NCI-H82 (cell line): ENCODE measurements at regions not wholly inside any gene's neighbourhood (a gene's known extent, or its start where the extent isn't known, plus 50 kb on each side); places are given as distances from the start of the nearest gene placed in this dataset.

Experiments
- DNase-seq: peaks from one replicate; lab custom pipeline; 2025; lab: John Stamatoyannopoulos, UW

DNA sequence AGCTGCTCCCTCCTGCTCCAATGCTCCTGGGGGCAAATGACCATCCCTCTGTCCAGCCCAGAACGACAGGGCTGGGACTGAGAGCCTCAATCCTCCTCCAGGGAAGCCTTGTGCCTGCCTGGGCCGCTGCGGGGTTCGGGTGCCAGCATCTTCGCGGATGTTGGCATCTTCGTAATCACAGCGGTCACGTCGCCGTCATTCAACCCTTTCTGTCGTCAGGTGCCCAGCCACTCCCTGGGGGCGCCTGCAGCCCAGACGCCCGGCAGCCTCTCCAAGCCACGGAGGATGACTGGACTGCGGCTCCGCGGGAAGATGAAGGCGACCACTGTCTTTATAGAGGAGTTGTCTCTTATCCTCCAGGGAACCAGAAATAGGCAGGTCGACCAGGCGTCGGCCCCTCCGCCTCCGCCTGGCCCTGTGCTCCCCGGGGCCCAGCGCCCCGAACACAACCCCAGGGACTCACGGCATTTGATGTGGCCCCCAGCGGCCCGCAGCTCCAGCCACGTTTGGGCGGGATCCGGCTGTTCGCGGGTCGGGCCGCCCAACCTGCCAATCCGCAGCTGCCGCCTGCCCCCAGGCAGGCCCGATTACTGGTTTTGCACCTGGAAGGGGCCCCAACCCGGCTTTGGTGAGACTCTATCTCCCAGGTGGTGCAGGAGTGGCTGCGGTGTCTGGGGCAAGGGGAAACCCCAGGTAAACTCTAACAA lies 113.9 kb downstream of the THNSL2 start:
- DNase-seq, result no peak

DNA sequence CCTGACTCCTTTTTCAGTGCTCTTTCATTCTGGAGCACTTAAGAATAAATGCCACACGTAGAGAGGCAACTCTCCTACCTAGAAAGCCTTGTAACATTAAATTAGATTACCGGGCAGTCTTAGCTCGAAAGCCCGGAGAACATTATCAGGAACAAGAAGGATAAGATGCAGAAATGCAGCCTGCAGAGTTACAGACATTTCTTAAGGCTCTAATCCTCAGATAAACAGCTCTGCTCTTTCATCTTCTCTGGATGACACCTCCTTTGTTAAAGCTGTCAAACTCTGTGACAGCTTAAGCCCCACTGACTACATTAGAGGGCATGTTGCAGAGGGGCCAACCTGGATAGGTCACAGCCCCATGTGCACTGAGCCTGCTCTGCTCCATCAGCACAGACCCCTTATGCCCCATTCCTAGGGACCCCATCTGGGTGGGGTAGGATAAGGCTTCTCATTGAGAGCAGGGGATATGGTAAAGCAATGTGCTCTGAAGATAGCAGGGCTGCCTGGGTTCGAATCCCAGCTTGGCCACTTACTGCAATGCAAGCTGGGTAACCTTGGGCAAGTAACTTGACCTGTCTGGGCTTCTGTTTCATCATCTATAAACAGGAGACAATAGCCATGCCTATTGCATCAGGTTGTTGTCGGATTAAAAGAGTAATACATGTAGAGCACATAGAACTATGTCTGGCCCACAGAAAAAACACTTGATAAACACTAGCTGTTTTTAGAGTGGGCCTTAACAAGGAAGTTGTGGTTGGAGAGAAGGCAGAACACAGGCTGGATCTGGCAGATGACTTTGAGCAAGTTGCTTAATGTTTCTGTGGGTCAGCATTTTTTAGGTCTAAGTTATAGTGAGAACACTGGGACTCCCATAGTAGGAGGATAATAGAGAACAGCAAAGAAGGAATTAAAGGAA lies 111.4 kb downstream of the THNSL2 start:
- DNase-seq, result peak; percentile 91

DNA sequence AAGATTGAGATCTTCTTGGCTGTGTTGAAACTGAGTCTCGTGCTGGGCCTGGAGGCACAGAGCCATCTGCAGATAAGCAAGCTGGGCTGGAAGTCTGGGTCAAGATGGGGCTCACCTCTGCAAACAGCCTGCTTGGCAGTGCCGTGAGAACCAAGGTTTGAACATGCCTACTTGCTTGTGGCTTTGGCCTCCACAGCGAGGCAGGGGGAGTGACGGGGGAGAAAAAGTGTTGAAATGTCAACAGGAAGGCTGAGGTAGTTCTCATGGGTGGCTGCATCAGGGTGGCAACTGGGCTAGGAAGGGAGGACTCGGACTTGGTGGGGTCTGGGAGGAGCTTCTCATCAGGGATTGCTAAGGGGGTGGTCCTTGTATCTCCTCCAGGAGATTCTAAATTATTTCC lies 99.7 kb downstream of the THNSL2 start:
- no peak for DNase-seq

DNA sequence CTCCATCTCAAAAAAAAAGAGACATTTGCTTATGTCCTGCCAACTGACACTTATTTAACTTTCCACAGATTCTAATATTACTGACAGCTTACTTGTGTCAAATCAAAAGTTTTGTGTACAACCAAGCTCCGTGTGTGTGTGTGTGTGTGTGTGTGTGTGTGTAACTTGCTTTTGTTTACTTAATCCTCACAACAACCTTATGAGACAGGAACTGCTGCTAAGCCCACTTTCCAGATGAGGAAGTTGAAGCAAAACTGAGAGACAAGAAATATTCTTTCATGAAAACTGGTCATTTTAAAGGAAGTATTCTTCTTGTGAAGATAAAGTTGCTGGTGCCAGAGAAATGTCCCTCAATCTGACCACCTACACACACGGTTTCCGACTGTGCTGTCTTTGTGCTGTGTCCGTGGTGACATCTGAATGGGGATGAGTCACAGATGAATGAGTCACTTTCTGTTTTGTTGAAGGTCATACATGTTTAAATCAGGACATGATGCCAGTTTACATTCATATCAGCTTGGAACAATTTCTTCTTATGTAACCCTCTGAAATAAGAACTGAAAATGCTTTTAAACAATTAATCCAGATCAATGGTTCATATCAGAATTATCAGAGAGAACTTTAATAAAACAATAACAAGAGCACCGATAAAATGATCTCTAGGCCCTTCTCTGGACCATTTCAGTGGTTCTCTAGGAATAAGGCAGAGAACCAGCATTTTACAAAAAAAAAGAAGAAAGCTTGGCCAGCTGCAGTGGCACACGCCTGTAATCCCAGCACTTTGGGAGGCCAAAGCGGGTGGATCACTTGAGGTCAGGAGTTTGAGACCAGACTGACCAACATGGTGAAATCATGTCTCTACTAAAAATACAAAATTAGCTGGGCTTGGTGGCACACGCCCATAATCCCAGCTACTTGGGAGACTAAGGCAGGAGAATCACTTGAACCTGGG lies 95.5 kb downstream of the THNSL2 start:
- DNase-seq, result no peak

DNA sequence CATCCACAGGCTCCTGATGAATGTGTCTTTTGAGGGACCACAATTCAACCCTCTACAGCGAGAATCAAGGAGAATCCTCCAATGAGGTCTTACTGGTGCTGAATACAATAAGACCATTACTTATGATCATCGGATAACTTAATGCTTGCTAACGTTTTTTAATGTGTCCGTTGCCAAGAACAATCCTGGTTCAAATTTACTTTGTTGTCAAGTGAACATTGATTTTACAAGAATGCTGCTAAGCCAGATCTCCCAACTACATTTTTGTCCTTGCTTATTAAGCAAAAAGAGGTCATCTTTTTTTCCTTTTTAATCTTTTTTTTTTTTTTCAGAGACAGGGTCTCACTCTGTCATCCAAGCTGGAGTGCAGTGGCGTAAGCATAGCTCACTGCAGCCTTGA lies 93.7 kb downstream of the THNSL2 start:
- no peak for DNase-seq

DNA sequence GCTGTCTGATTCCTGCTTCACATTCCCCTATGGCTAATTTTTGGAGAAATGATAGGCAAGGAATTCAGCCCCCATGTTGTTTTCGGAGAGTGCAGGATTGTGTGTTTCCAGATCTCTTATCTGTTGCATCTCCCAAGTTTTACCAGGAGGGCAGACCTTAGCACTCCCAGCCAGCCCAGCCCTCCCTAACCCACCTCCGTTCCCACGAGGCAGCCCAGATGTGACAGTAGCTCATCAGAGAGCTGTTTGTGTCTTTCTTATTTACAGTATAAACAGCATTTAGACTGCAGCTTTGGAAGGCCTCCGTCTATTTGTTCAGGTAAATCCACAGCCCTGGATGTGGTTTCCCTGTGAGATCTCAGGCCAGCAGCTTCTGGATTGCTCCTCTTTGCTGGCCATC lies 91.6 kb downstream of the THNSL2 start:
- DNase-seq, result no peak

DNA sequence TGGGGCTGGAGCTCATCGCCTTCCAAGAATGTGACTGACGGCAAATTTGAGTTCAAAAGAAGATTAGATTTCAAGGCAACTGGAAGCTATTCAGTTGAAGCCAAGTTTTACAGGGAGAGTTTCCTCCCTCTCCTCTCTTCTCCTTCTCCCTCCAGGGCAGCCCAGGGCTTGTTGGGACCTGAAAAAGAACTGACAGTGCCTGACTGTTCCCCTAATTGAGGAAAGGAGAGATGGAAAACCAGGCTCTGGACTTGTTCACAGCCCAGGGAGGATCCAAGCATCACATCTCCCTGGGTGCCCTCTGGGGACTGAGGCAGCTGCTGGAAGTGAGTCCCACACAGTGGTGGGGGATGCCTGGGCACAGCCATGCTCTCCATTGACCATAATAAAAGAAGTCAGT lies 88.1 kb downstream of the THNSL2 start:
- no peak for DNase-seq

DNA sequence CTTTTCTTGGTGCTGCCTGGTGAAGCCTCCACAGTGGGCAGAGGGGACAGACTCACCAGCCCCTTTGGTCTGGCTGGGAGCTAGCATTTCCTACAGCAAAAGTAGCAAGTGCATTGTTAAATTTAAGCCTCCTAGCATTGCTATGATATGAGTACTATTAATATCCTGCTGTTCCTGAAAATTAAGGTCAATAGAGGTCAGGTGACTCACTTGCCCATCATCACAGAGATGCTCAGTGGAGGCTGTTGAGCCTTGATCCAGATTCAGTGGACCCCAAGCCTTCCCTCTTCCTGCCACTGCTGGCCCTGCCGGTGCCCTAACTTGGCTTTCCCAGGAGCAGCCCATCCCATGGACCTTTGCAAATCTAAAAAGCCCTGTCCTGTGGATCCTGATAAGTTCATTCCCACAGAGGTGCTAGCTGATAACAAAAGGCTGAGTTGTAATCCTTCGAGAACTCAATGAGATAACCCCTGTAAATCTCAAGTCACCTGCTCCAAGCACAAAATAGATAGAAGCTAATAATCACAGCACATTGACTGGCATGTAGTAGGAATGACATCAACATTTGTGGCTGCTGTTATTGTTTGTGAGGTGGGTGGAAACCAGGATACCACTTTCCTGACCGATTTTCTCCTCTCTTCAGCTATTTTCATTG lies 84.4 kb downstream of the THNSL2 start:
- DNase-seq, result no peak

DNA sequence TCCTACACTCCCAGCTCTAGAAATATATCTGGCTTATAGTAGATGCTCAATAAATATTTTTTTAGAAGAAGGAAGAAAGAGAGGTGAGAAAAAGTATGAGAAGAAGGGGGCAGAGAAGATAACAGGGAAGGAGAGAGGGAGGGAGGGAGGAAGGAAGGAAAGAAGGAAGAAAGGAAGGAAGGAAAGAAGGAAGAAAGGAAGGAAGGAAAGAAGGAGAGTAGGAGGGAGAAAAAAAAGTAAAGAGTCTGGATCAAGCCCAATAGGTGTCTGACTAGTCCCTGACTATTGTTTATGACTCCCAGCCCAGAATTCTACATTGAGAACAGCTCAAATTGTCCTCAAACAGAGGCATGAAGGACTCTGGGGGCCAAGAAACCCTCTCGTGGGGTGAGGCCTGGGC lies 83.9 kb downstream of the THNSL2 start:
- no peak for DNase-seq

DNA sequence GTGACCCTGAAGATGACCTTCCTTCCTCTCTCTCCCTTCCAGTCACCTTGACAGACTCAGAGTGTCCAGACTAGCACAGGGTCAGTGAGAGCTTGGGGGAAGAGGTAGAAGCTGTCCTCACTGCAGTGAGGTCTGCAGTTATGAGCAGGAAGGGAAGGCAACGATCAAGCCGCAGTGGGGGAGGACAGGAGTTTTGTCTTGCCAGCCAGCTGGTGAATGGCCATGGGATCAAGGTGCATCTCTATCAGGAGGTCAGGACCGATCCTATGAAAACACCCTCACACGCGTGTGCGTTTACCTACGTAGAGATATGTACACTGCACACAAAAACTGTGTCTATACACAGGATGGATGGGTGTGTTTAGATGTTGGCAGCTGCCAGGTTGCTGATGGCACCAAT lies 83.2 kb downstream of the THNSL2 start:
- DNase-seq, result no peak

DNA sequence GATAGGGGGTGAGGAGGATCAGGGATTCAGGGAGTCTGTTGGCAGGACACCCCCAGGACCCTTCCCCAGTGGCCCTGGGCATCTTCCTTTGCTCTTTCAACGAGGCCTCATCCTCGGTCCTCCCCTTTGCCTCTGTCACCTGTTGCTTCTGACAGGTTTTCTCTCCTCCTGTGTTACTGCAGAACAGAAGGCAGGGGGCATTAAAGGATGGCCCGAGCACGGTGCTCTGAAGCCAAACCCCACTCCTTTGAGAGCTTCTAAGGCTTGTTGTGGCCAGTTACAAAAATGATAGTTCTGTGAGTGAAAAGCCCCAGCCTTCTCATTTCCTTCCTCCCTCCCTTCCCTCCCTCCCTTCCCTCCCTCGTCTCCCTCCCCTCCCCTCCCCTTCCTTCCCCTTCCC lies 82.5 kb downstream of the THNSL2 start:
- peak; percentile 21 for DNase-seq

DNA sequence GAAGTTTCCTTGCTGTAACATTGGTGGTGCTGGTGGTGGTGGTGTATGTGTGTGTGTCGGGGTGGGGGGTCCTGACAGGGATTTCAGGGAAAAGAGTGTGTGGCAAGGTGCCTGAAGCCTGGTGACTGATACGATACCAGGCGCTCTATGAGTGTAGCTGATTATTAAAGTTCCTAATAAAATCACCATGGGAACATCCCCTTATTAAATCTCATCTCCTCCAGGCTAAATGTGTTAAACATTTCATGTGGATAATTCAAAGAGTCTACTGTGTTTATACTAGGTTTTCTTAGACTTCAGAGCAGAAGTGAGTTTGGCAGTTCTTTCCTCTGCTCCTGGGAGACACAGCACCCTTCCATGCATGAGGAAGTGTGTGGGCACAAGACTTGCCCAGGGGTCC lies 82.0 kb downstream of the THNSL2 start:
- no peak for DNase-seq

DNA sequence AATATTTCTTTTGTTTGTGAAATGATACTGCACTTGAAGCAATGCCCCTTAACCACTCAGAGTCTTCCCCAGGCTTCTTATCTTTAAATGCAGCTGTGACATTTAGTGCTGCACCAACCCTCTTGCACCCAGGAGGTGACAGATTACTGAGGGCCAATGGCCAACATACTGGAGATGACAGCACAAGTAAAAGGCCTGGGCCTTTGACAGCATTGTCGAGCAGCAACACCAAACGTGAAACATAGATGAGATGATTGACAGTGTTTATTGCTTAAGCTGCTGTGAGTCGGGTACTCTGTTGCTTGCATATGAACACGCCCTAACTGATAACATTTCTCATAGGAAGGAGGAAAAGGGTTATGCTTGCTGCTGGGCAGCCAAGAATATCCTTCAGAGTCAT lies 80.3 kb downstream of the THNSL2 start:
- DNase-seq, result no peak

DNA sequence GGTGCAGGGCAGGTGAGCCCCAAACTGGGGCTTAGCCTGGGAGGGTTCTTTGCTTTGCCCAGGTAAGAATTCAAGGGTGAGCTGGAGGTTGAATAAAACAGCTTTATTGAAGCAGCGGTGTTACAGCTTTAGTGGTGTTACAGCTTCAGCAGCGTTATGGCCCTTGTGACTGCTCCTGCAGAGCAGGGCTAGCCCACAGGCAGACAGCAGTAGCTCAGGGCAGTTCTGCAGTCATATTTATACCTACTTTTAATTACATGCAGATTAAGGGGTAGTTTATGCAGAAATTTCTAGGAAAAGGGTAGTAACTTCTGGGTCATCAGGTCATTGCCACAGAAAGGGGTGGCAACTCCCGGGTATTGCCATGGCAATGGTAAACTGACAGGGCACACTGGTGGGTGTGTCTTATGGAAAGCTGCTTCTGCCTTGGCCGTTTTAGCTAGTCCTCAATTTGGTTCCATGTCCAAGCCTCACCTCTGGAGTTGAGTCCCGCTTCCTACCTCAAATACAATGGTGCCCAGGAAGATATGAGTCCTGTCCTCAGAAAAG lies 78.2 kb downstream of the THNSL2 start:
- DNase-seq, result no peak

DNA sequence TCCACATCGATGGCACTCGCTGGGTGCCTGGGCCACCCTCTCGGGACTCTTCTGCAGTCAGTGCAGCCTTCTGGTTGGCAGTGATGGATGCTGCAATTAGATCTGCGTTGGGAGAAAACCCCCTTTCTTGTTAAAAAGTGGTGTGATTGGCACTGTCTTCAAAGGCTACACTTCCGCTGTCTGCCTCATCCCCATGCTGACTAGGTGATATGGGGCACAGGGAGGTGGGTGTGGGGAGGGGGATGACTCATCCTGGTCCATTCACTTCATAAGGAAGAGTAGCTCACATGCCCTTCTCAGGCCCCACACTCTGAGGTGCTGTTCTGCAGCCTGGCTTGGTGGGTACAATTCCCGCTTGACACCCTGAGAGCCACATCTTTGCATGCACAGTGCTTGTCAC lies 77.4 kb downstream of the THNSL2 start:
- no peak for DNase-seq

DNA sequence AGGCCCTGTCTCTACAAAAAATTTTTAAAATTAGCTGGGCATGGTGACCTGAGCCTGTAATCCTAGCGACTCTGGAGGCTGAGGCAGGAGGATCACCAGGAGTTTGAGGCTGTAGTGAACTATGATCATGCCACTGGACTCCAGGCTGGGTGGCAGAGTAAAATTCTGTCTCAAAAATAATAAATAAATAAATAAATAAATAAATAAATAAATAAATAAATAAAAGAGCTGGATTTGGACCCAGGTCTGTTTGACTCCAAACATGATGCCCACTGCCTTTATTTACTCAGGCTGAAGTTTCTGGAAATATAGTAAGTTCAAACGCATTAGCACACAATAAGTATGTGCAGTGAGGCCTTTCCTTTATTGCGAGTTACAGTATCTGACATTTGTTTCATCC lies 75.0 kb downstream of the THNSL2 start:
- no peak for DNase-seq

DNA sequence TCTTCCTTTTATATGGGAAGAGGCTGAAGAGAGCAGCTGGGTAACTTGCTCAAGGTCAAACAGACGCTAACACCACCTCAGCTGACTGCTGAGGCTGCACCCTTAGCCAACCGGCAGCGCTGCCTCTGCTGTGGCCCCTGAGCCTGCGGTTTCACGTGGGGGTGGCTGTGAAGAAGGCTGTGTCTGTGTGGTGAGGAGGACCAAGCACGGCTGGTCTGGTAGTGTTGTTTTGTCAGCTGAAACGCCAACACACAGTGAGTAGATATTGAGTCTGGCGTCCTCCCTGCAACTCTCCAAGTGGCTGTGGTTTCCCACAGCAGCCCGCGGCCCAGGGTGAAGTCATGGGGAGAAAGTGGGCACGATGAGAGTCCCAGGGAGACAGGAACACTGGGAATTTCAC lies 69.6 kb downstream of the THNSL2 start:
- no peak for DNase-seq

DNA sequence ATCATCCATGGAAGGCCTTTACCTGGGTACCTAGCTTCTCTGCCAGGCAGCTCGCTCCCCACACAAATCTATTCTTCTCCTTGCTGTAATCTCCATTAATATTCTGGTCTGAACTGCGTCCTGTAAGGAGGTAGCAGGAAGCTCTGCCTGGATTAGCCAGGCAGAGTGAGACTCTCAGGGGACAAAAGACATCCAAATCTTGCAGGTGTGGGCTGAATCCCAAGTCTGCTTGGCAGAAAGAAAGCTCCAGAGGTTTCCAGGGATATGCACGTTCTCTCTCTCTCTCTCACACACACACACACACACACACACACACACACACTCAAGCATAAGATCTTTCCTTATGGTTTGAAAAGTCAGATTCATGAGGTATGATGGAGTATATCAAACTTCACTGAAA lies 66.5 kb downstream of the THNSL2 start:
- peak; percentile 20 for DNase-seq
